ENCODE measurements at regions not wholly inside any gene's neighbourhood (a gene's known extent, or its start where the extent isn't known, plus 50 kb on each side); places are given as distances from the start of the nearest gene placed in this dataset.

- no peak overlapping the region for H3K4me3 ChIP-seq
- no peak overlapping the region for H3K4me2 ChIP-seq
- H3K4me1 ChIP-seq, result peaks cover 10% of the 10 kb centered on the region; the same call in 1 of the 2 replicates
- no peaks in the 10 kb centered on the region for H3K9me3 ChIP-seq
- H3K27ac ChIP-seq, result no peak overlapping the region
- no peak overlapping the region for H3K9ac ChIP-seq
- H3K27me3 ChIP-seq, result no peaks in the 10 kb centered on the region
- no peak for TF ChIP-seq Cebpa-rat (IDR thresholded peaks at IDR 0.05)
- H3K36me3 ChIP-seq, result no peaks in the 10 kb centered on the region
- H4K20me1 ChIP-seq, result no peaks in the 10 kb centered on the region
Observed at GRCh38 chr6:3900744-3901336, 51.7 kb downstream of the FAM50B start.

GRCh38 chr6:3902871-3903648 lies 53.9 kb downstream of the FAM50B start:
- H3K36me3 ChIP-seq, result no peaks in the 10 kb centered on the region
- peak overlapping the region; percentile 35 for H3K4me2 ChIP-seq
- no peak overlapping the region for H3K9ac ChIP-seq

GRCh38 chr6:3904518-3904917 lies 55.3 kb downstream of the FAM50B start:
- no peaks in the 10 kb centered on the region for H3K36me3 ChIP-seq
- no peak overlapping the region for H3K9ac ChIP-seq
- no peaks in the 10 kb centered on the region for H3K27me3 ChIP-seq
- H3K9me3 ChIP-seq, result no peaks in the 10 kb centered on the region
- H3K4me3 ChIP-seq, result no peak overlapping the region
- peaks cover 10% of the 10 kb centered on the region; the same call in 1 of the 2 replicates for H3K4me1 ChIP-seq
- no peaks in the 10 kb centered on the region for H4K20me1 ChIP-seq
- TF ChIP-seq Cebpa-rat (IDR thresholded peaks at IDR 0.05), result no peak
- no peak overlapping the region for H3K27ac ChIP-seq
- H3K4me2 ChIP-seq, result no peak overlapping the region

More at GRCh38 chr6:3902871-3903648, 53.9 kb downstream of the FAM50B start:
- no peak overlapping the region for H3K4me3 ChIP-seq
- H3K9me3 ChIP-seq, result no peaks in the 10 kb centered on the region
- H3K27me3 ChIP-seq, result no peaks in the 10 kb centered on the region
- no peak overlapping the region for H3K27ac ChIP-seq
- H3K4me1 ChIP-seq, result peaks cover 10% of the 10 kb centered on the region; the same call in 1 of the 2 replicates
- no peaks in the 10 kb centered on the region for H4K20me1 ChIP-seq
- TF ChIP-seq Cebpa-rat (IDR thresholded peaks at IDR 0.05), result no peak

GRCh38 chr6:3905945-3906845 lies 57.0 kb downstream of the FAM50B start:
- no peak for TF ChIP-seq Cebpa-rat (IDR thresholded peaks at IDR 0.05)
- H3K4me2 ChIP-seq, result no peak overlapping the region

GRCh38 chr6:3906846-3907151 lies 57.6 kb downstream of the FAM50B start:
- Histone ChIP-seq H3K36me3 (no peaks in the 10 kb centered on the region), H3K4me1 (peaks cover 10% of the 10 kb centered on the region; the same call in 1 of the 2 replicates), H4K20me1 (no peaks in the 10 kb centered on the region), H3K9me3 (no peaks in the 10 kb centered on the region), H3K4me2 (no peak overlapping the region), H3K27me3 (no peaks in the 10 kb centered on the region), H3K27ac (no peak overlapping the region), H3K4me3 (no peak overlapping the region), H3K9ac (no peak overlapping the region)
- TF ChIP-seq Cebpa-rat (IDR thresholded peaks at IDR 0.05), result no peak

More at GRCh38 chr6:3905945-3906845, 57.0 kb downstream of the FAM50B start:
- H4K20me1 ChIP-seq, result no peaks in the 10 kb centered on the region
- H3K27ac ChIP-seq, result no peak overlapping the region
- H3K9me3 ChIP-seq, result no peaks in the 10 kb centered on the region
- H3K36me3 ChIP-seq, result no peaks in the 10 kb centered on the region
- no peak overlapping the region for H3K4me3 ChIP-seq
- H3K27me3 ChIP-seq, result no peaks in the 10 kb centered on the region
- H3K9ac ChIP-seq, result no peak overlapping the region
- H3K4me1 ChIP-seq, result peaks cover 10% of the 10 kb centered on the region; the same call in 1 of the 2 replicates

- Histone ChIP-seq H3K9ac (no peak overlapping the region), H3K4me2 (no peak overlapping the region), H3K4me3 (no peak overlapping the region), H4K20me1 (no peaks in the 10 kb centered on the region), H3K4me1 (no peaks in the 10 kb centered on the region; the same call in 1 of the 2 replicates), H3K36me3 (no peaks in the 10 kb centered on the region), H3K27ac (no peak overlapping the region), H3K27me3 (no peaks in the 10 kb centered on the region), H3K9me3 (no peaks in the 10 kb centered on the region)
- no peak for TF ChIP-seq Cebpa-rat (IDR thresholded peaks at IDR 0.05)
Observed at GRCh38 chr6:3908223-3908622, 59.0 kb downstream of the FAM50B start.

GRCh38 chr6:3908961-3909360 lies 59.8 kb downstream of the FAM50B start:
- Histone ChIP-seq H3K27me3 (no peaks in the 10 kb centered on the region), H3K4me1 (no peaks in the 10 kb centered on the region), H3K9ac (no peak overlapping the region), H4K20me1 (no peaks in the 10 kb centered on the region), H3K4me2 (no peak overlapping the region), H3K4me3 (no peak overlapping the region), H3K27ac (no peak overlapping the region), H3K36me3 (no peaks in the 10 kb centered on the region), H3K9me3 (no peaks in the 10 kb centered on the region)
- no peak for TF ChIP-seq Cebpa-rat (IDR thresholded peaks at IDR 0.05)

- H3K4me2 ChIP-seq, result no peak overlapping the region
- H4K20me1 ChIP-seq, result no peaks in the 10 kb centered on the region
- H3K9me3 ChIP-seq, result no peaks in the 10 kb centered on the region
- no peaks in the 10 kb centered on the region for H3K36me3 ChIP-seq
- H3K4me3 ChIP-seq, result no peak overlapping the region
- H3K9ac ChIP-seq, result no peak overlapping the region
- TF ChIP-seq Cebpa-rat (IDR thresholded peaks at IDR 0.05), result no peak
- H3K4me1 ChIP-seq, result peaks cover 3% of the 10 kb centered on the region
- H3K27ac ChIP-seq, result no peak overlapping the region
- H3K27me3 ChIP-seq, result no peaks in the 10 kb centered on the region
Observed at GRCh38 chr6:3910106-3910663, 61.0 kb downstream of the FAM50B start.

GRCh38 chr6:3911130-3911529 lies 62.0 kb downstream of the FAM50B start:
- H3K27ac ChIP-seq, result no peak overlapping the region
- no peak for TF ChIP-seq Cebpa-rat (IDR thresholded peaks at IDR 0.05)
- no peaks in the 10 kb centered on the region for H3K36me3 ChIP-seq
- no peaks in the 10 kb centered on the region for H3K27me3 ChIP-seq
- no peaks in the 10 kb centered on the region for H3K9me3 ChIP-seq
- no peak overlapping the region for H3K9ac ChIP-seq
- H3K4me2 ChIP-seq, result no peak overlapping the region
- no peaks in the 10 kb centered on the region for H4K20me1 ChIP-seq
- H3K4me3 ChIP-seq, result no peak overlapping the region
- H3K4me1 ChIP-seq, result peaks cover 6% of the 10 kb centered on the region

Measured in BLaER1 (cell line).